ENCODE measurements at regions not wholly inside any gene's neighbourhood (a gene's known extent, or its start where the extent isn't known, plus 50 kb on each side); places are given as distances from the start of the nearest gene placed in this dataset.

- TF ChIP-seq EZH2 (optimal IDR thresholded peaks at IDR 0.05; ENCODE audit: low read depth, low read length) = no peak
- TF ChIP-seq CTCF (IDR thresholded peaks at IDR 0.05; ENCODE audit: low read length) = no peak
Observed at GRCh38 chr10:59585046-59585700, 124.5 kb downstream of the SLC16A9 start.

Data from MM.1S (cell line).